IMR-90 (cell line): ENCODE measurements at regions not wholly inside any gene's neighbourhood (a gene's known extent, or its start where the extent isn't known, plus 50 kb on each side); places are given as distances from the start of the nearest gene placed in this dataset.
"Not testable (repeated sequence)": the region's sequence is repeated elsewhere in the genome, so short reads cannot be mapped to it uniquely, and the experiment has no call there.

Experiments
- ATAC-seq: fragments of 200-7000 bp; cut with Tn5 transposase; 2 replicates; pipeline ENCODE4 v1.9.1; 2020; ENCODE audit warnings: low read depth, mild to moderate bottlenecking, moderate library complexity
- BruUV-seq: library from RNA; stranded (reverse); fragments of 400-500 nt; replicated peaks from 2 replicates; lab custom pipeline; 2021; lab: Mats Ljungman, UMichigan
- CTCF ChIA-PET: fragments of 300-600 bp; formaldehyde crosslinking; extraction: SDS; loops from one replicate; lab custom pipeline; 2021; ENCODE audit warnings: antibody characterized with exemption; lab: Yijun Ruan, JAX
- POLR2A ChIA-PET: fragments of 300-600 bp; sonication (Branson Sonifier 250); formaldehyde crosslinking; loops from one replicate; lab custom pipeline; 2022; ENCODE audit warnings: antibody characterized with exemption; ENCODE audit not compliant: unreplicated experiment; lab: Charles Lee
- DNase-seq: peaks from one replicate; pipeline ENCODE4 v3.0.0; 2013
- H2AFZ ChIP-seq: replicated peaks from 2 replicates; pipeline ENCODE3; 2013; ENCODE audit warnings: low read length, mild to moderate bottlenecking; ENCODE audit not compliant: poor library complexity
- H2AK5ac ChIP-seq: 2 replicates; pipeline ENCODE4 v1.6.1; 2013; ENCODE audit warnings: low read depth, low read length, inconsistent platforms
- H2AK9ac ChIP-seq: replicated peaks from 2 replicates; pipeline ENCODE3; 2013; ENCODE audit warnings: mild to moderate bottlenecking, low read depth, low read length, moderate library complexity; ENCODE audit not compliant: poor library complexity
- H2BK120ac ChIP-seq: 2 replicates; pipeline ENCODE4 v1.6.1; 2013; ENCODE audit warnings: low read depth, low read length, inconsistent platforms
- H2BK15ac ChIP-seq: 3 replicates; pipeline ENCODE4 v1.6.1; 2013; ENCODE audit warnings: low read depth, low read length, inconsistent platforms
- H2BK20ac ChIP-seq: 2 replicates; pipeline ENCODE4 v1.6.1; 2013; ENCODE audit warnings: low read depth, mild to moderate bottlenecking, inconsistent platforms, low read length, moderate library complexity
- H2BK5ac ChIP-seq: 2 replicates; pipeline ENCODE4 v1.6.1; 2013; ENCODE audit warnings: mild to moderate bottlenecking, low read depth, low read length, inconsistent platforms; ENCODE audit not compliant: poor library complexity, severe bottlenecking
- H3K14ac ChIP-seq: replicated peaks from 2 replicates; pipeline ENCODE4 v1.6.1; 2013; ENCODE audit warnings: low read depth, low read length, inconsistent platforms
- H3K18ac ChIP-seq: 2 replicates; pipeline ENCODE4 v1.6.1; 2013; ENCODE audit warnings: low read depth, low read length, control low read depth
- H3K23ac ChIP-seq: 2 replicates; pipeline ENCODE4 v1.6.1; 2013; ENCODE audit warnings: low read depth, low read length, inconsistent platforms
- H3K27ac ChIP-seq: 2 replicates; pipeline ENCODE4 v1.5.1; 2013; ENCODE audit warnings: mild to moderate bottlenecking, control low read depth, low read length; ENCODE audit not compliant: insufficient read depth
- H3K27me3 ChIP-seq: 2 replicates; pipeline ENCODE4 v1.6.1; 2013; ENCODE audit warnings: low read length; ENCODE audit not compliant: control insufficient read depth, insufficient read depth
- H3K36me3 ChIP-seq: 2 replicates; pipeline ENCODE4 v1.6.1; 2013; ENCODE audit warnings: low read length, mixed read lengths; ENCODE audit not compliant: control insufficient read depth, insufficient read depth
- H3K4ac ChIP-seq: 2 replicates; pipeline ENCODE4 v1.6.1; 2013; ENCODE audit warnings: low read depth, low read length, inconsistent platforms
- H3K4me1 ChIP-seq: 2 replicates; pipeline ENCODE4 v1.6.1; 2013; ENCODE audit warnings: low read length, mixed read lengths; ENCODE audit not compliant: control insufficient read depth, insufficient read depth
- H3K4me2 ChIP-seq: 2 replicates; pipeline ENCODE4 v1.6.1; 2013; ENCODE audit warnings: low read depth, mild to moderate bottlenecking, control low read depth, low read length, moderate library complexity
- H3K4me3 ChIP-seq: 2 replicates; pipeline ENCODE4 v1.5.1; 2013; ENCODE audit warnings: low read depth, mild to moderate bottlenecking, control low read depth, low read length, moderate library complexity; ENCODE audit not compliant: insufficient read depth
- H3K56ac ChIP-seq: 2 replicates; pipeline ENCODE4 v1.6.1; 2013; ENCODE audit warnings: low read length, inconsistent platforms; ENCODE audit not compliant: insufficient read depth; ENCODE audit errors: extremely low read depth
- H3K79me1 ChIP-seq, 2 experiments: 2 replicates each; pipeline ENCODE4 v1.6.1; 2013; ENCODE audit warnings: low read length in 2 of 2, inconsistent platforms in 1 of 2, low read depth in 1 of 2
- H3K9ac ChIP-seq: 2 replicates; pipeline ENCODE4 v1.6.1; 2013; ENCODE audit warnings: low read depth, low read length, control low read depth
- H3K9me1 ChIP-seq: 2 replicates; pipeline ENCODE4 v1.6.1; 2013; ENCODE audit warnings: low read length, inconsistent platforms; ENCODE audit not compliant: insufficient read depth
- H3K9me3 ChIP-seq: 2 replicates; pipeline ENCODE4 v1.6.1; 2013; ENCODE audit warnings: low read length; ENCODE audit not compliant: control insufficient read depth, insufficient read depth
- H4K20me1 ChIP-seq: 2 replicates; pipeline ENCODE4 v1.6.1; 2013; ENCODE audit warnings: low read length, inconsistent platforms; ENCODE audit not compliant: insufficient read depth
- H4K5ac ChIP-seq: 2 replicates; pipeline ENCODE4 v1.6.1; 2013; ENCODE audit warnings: mild to moderate bottlenecking, low read depth, low read length, control low read depth
- H4K8ac ChIP-seq, 2 experiments: 2 replicates each; pipeline ENCODE4 v1.6.1; 2013; ENCODE audit warnings: low read depth in 2 of 2, low read length in 2 of 2, control low read depth in 1 of 2, inconsistent platforms in 1 of 2
- H4K91ac ChIP-seq: 2 replicates; pipeline ENCODE4 v1.6.1; 2013; ENCODE audit warnings: low read depth, low read length, inconsistent platforms; ENCODE audit not compliant: insufficient read depth
- MXI1 ChIP-seq: IDR thresholded peaks from 2 replicates; pipeline ENCODE4 v1.6.1; 2012; ENCODE audit warnings: low read depth, mild to moderate bottlenecking, low read length, moderate library complexity, borderline replicate concordance
- WGBS, 2 experiments: methylation state at CpG; one replicate each; pipeline versions ENCODE4 v1.1.5 to v1.1.7; 2013; ENCODE audit warnings: missing lambda C conversion rate in 2 of 2; ENCODE audit not compliant: insufficient read length in 1 of 2; ENCODE audit errors: extremely low coverage in 2 of 2; 5-methylcytosine and 5-hydroxymethylcytosine counted together
- dilution Hi-C: fragments of 300-500 bp; cut with HindIII; formaldehyde crosslinking; loops from one replicate; pipeline ENCODE4 v1.14.3; 2018; ENCODE audit warnings: low sequenced_read_pairs; ENCODE audit not compliant: unreplicated experiment
- in situ Hi-C: fragments of 300-500 bp; cut with MboI; formaldehyde crosslinking; loops from 3 replicates; pipeline ENCODE4 v1.14.3; 2019; ENCODE audit warnings: low sequenced_read_pairs, inconsistent platforms, mixed read lengths
- intact Hi-C: fragments of 100-400 bp; cut with micrococcal nuclease; formaldehyde crosslinking; loops from 2 replicates; pipeline ENCODE4 v1.10.0; 2022

GRCh38 chr21:35436899-35437298, 387.8 kb upstream of the RUNX1 start:
- no peak overlapping the region for H3K18ac ChIP-seq
- H3K4ac ChIP-seq, result no peak overlapping the region
- no peak for TF ChIP-seq MXI1
- dilution Hi-C loops (no loop called here), in situ Hi-C loops (no loop called here), intact Hi-C loops (no loop called here)
- H3K36me3 ChIP-seq, result no peaks in the 10 kb centered on the region
- H2BK20ac ChIP-seq, result no peak overlapping the region
- no peak overlapping the region for H2BK5ac ChIP-seq
- no peaks in the 10 kb centered on the region for H3K4me1 ChIP-seq
- no peaks in the 10 kb centered on the region; the same call in none of the 2 replicates for H3K27me3 ChIP-seq
- H3K9ac ChIP-seq, result no peak overlapping the region
- H4K20me1 ChIP-seq, result no peaks in the 10 kb centered on the region
- H3K27ac ChIP-seq, result no peak overlapping the region
- peaks cover 14% of the 10 kb centered on the region for H3K9me3 ChIP-seq
- no peak overlapping the region for H4K8ac ChIP-seq
- no peak overlapping the region for H3K4me2 ChIP-seq
- DNase-seq, result no peak
- H3K23ac ChIP-seq, result no peak overlapping the region
- BruUV-seq, result no TSS peak
- no peak overlapping the region for H2AFZ ChIP-seq
- POLR2A ChIA-PET, result no interaction called here
- H2BK120ac ChIP-seq, result no peak overlapping the region
- no peak overlapping the region for H4K91ac ChIP-seq
- H3K79me1 ChIP-seq, result no peaks in the 10 kb centered on the region
- no peak overlapping the region for H2AK5ac ChIP-seq
- H3K56ac ChIP-seq, result no peak overlapping the region
- CTCF ChIA-PET, result interaction anchor here (0.7 kb wide), 3 partner anchors 57 to 175 kb away, joined by 4 to 5 read pairs (median 4); no protein-coding TSS in a partner anchor
- no peaks in the 10 kb centered on the region for H3K9me1 ChIP-seq
- H2AK9ac ChIP-seq, result no peak overlapping the region
- no peak overlapping the region for H2BK15ac ChIP-seq
- H3K14ac ChIP-seq, result no peak overlapping the region
- no peak overlapping the region for H4K5ac ChIP-seq
- no peak for ATAC-seq
- no peak overlapping the region for H3K4me3 ChIP-seq
- no CpG with 5 or more reads among the region's 1 CpG for WGBS, 2 experiments

- H4K20me1 ChIP-seq, H3K79me1 ChIP-seq, POLR2A ChIA-PET, DNase-seq, H3K23ac ChIP-seq, H3K27me3 ChIP-seq, H4K5ac ChIP-seq, H3K14ac ChIP-seq, H2BK20ac ChIP-seq, H2BK5ac ChIP-seq, H3K56ac ChIP-seq, H3K4me1 ChIP-seq, H3K9me1 ChIP-seq, H2AK9ac ChIP-seq, in situ Hi-C loops, H2BK120ac ChIP-seq, H3K18ac ChIP-seq, H2BK15ac ChIP-seq, dilution Hi-C loops, H3K27ac ChIP-seq, H3K9ac ChIP-seq, H4K91ac ChIP-seq, H2AFZ ChIP-seq, H3K4me2 ChIP-seq, CTCF ChIA-PET, intact Hi-C loops, BruUV-seq, H4K8ac ChIP-seq, H3K4me3 ChIP-seq, H3K36me3 ChIP-seq, H3K4ac ChIP-seq, ATAC-seq, H2AK5ac ChIP-seq: not testable (repeated sequence)
- H3K9me3 ChIP-seq, result peaks cover 16% of the 10 kb centered on the region
- WGBS, 2 experiments, result no CpG with 5 or more reads among the region's 5 CpGs
Measured at GRCh38 chr21:35432601-35433000, 383.5 kb upstream of the RUNX1 start.
